Mucosa of gallbladder (tissue), 1 donor: ENCODE measurements at regions not wholly inside any gene's neighbourhood (a gene's known extent, or its start where the extent isn't known, plus 50 kb on each side); places are given as distances from the start of the nearest gene placed in this dataset.

Experiments
- DNase-seq: peaks from one replicate; pipeline ENCODE4 v3.0.0-alpha.2; 2020; ENCODE audit warnings: low spot score
- donor health status: DM: no; HTN: no; CAD: no.

DNA sequence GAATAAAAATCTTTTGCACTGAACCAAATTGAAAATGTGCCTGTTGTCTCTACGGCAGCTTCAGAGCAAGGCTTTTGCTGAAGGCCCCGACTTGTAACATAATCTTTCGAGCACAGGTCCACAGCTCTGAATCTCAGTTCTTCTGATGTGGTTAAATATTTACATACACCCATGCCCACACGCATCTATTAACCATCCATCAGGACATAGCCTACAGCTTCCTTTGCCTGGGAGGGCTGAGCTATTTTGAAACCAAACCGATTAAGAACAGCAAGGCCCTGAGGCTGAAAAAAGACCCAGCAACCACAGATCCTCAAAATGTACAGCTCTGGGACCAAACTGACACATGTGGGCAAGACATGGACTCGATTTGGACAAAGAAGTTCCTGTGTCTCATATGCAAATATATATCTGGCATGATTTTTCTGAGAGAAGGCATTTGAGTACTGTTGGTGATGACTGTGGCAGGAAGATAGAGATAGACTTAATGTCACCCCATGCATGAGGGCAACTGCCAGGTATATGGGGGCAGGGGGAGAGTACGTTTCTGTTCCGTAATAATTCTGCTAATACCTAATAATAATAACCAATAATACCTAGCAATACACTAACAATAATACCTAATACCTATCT is 322.7 kb upstream of the PLET1 start:
- no peak for DNase-seq

DNA sequence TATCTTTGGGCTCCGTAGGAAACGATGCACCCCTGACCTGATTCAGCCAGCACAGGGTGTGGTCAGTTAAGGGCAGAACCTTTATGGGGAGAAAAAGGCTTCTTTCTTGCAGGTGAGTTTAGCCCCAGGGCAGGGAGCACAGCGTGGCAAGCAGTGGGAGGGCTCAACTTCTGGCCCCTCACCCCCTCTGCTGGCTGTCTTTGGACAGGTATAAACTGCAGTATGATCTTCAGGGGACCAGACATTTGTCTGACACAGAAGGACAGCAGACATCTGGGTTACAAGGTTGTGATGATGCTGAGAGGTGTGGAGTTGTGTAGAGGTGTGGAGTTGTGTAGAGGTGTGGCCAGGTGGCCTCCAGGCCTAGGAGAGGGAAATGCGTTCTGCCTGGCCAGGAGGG is 324.0 kb upstream of the PLET1 start:
- DNase-seq: no peak

DNA sequence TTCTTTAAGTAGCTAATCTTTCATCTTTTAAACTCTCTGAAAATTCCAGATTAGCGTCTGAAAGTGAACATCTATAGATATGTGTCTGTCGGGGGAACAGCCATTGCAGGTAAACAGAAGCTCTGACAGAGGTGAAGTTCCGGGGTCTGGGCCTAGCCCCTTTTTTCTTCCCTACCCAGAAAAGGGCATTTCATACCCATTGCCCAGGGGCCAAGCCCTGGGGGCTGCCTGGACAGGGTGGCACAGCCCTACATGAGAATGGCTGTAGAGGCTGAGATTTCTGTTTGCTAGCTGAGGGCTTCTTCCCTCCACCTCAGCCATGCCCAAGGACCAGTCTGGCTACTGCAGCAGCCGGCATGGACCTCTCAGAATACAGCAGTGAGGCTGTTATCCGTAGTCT is 327.0 kb upstream of the PLET1 start:
- no peak for DNase-seq

DNA sequence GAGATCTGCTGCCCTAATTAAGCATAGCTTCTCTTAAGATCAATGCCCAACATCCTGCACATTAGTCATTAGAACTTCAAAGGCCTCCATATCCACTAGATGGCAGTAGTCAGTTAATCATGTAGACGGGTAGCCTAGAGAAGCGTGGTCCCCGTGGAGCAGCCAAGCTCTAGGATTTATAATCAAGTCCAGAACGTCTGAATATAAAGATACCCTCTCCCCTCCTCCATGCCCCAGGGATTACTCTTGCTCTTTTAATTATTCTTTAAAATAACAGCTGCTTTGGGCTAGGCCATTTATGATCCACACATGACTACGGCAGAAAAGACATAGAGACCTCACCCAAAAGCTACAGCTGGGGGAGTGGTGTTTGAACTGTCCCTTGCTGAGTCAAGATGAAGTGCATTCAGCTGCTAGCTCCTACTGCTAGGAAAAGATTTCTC is 327.6 kb upstream of the PLET1 start:
- DNase-seq: peak; percentile 58

DNA sequence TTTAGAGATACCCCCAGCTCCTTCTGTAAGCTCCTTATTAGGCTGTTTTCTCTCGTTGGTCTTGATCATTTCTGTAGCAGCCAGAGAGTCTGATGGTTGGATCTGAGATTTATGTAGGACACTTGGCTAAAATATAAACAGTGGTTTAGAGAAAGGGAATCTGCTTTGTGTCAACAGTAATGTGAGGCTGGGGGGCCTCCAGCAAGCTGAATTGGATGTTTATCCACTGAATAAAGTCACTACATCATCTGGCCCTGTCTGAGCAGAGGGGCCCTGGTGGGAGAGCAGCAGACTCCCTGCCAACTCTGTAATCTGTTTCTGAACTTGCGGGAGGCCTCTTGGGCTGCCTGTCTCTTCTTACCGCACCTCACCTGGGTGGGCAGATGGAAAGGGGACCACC is 328.5 kb upstream of the PLET1 start:
- DNase-seq: no peak

DNA sequence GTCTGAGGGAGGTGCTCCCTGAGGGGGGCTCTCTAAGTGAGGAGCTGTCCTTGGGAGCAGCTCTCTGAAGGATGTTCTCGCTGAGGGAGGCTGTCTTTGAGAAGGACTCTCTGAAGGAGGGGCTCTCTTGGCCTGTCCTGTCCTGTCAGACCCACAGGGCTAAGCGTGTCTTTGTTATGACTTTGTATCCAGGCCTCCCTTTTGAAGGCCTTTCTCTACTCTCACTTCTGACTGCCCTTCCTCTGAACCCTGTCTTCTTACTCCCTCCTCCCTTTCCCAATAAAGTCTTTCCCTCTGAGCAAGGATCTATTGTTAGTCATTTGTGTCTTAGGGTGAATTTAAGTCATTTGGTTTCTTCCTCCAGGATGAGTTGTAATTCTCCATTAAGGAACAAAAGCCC is 330.1 kb upstream of the PLET1 start:
- no peak for DNase-seq

DNA sequence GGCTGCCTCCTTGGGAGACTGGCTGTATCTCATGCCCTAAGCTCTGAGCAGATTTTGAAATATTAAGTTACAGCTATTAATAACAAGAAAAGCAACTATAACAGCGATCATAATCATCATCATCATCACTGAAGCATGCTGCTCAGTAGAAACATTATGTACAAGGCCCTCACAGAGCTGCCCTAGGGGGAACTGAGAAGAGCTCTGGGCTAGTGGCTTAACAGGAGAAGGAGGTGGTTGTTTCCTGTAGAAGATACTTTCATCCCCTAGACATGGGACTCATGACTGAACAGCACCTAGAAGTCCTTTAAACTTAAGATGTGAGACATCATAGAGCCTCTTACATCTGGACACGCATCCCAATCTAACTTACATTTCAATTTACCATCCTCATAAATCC is 332.8 kb upstream of the PLET1 start:
- DNase-seq: no peak

DNA sequence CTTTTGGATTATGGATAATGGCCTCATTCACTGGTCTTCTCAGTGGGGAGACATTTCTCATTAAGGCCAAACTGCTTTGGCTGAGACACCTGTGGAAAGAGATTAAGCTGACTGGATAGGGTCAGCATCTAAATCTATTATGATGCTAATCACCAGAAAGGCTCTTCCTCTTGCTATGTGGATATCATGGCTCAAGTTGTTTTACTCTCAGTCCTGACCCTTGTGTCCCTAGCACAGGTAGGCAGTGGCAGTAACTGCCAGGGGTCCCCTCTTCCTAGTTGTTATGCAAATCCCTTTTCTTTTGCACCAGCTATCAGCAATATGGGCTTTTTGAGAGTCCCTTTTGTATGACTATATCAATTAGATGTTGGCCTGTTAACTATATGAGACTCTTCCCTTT is 335.7 kb upstream of the PLET1 start:
- DNase-seq: no peak

DNA sequence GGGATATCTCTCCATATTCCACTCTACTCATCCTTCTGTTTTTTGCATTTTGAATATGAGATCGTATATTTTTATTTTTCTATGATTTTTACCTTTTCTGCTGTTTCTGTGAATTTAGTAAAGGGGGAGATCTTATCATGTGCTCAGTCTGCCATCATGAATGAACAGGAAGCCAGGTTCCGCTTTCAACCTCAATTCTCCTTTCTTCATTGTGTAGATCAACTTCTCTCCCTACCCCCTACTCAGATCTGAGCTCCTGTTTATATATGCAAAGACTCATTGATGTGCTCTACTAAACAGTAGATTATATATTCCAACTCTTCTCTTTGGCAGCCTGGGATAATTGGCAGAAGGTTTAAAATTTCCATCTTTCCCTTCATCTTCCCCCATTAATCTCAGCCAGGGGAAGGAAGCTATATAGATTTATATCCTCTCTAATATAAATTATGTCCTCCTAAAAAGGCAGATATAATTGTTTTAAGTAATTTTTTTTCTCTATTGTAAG is 336.7 kb upstream of the PLET1 start:
- no peak for DNase-seq

DNA sequence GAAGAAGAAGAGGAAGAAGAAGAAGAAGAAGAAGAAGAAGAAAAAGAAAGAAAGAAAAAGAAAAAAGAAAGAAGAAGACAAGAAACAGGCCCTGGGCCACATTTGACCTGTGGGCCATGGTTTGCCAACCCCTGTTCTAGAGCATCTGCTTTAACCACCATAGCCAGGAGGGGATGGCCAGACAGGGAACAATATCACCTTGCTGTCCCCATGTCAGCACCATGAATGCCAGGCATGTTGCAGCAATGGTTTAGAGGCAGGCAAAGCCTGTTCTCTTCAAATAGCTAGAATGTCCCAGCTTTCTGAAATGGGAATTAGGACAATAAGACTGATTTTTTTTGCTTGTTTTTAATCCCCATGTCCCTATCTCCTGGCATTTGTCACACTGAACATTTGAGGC is 338.6 kb upstream of the PLET1 start:
- no peak for DNase-seq

DNA sequence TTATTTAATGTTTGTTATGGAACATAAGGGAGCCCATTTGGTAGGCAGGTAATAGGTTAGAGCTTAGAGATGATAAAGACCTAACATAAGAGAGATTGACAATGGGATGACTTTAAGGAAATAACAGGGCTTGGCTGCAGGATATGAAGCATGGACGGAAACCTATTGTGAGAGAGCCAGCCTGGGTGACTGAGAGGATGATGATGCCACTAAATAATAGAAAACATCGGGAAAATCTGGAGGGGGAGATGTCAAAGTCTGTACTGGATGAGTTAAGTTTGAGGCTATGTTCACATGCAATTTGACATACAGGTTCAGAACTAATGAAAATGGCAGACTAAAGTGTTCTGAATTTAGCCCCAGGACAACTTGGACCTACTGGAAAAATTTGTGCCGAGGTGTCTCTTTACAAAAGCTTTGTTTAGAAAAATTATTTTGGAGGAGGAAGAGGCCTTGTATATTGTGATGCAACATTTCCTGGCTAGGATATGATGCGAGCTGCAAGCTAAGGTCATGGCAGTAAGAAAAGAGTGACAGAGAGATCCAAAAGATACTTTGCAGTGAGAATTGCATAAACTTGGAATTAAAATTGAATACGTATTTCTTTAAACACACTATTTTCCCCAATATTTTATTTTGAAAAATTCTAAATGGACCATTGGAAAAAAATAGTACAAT is 339.3 kb upstream of the PLET1 start:
- DNase-seq: no peak

DNA sequence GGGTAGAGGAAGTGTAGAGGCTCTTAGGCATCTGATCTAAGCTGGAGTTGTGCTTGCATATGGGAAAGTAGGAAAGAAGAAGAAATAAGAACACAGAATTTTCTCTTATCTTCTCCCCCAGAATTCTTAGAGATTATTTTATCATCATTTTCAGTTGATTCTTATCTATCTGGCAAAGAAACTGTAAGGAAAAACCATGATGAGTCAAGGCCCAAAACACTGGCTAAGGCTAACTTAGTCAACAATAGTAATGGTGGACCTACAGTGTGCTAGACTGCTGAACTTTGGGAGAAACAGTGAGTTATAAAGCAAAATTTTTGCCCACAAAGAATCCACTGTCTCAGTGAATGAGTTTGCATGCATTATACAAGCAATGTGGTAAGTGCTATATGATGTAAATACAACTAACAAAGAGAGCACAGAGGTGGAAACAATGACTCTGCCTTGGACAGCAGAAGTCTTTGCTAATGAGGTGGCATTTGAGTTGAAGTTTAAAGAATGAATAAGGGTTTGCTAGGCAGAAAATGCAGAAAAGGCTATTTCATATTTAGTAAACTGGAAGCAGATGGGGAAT is 344.5 kb upstream of the PLET1 start:
- DNase-seq: no peak

DNA sequence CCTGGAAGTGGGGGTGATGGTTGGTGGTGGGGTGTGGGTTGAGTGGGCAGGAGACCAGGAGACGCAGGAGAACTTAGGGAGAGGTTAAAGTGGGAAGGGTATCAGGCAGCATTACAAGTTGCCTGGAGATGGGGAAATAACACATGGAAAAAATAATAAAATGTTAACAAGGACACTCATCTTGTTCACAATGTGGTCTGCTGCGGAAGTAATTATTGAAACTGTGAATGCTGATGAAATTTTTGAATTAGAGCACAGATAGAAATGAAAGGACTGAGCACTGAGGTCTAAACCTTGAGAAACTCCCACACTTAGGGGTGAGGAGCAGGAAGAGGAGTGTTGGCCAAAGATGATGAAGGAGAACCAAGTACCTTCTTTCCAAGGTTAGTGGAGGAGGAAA is 346.0 kb upstream of the PLET1 start:
- no peak for DNase-seq

DNA sequence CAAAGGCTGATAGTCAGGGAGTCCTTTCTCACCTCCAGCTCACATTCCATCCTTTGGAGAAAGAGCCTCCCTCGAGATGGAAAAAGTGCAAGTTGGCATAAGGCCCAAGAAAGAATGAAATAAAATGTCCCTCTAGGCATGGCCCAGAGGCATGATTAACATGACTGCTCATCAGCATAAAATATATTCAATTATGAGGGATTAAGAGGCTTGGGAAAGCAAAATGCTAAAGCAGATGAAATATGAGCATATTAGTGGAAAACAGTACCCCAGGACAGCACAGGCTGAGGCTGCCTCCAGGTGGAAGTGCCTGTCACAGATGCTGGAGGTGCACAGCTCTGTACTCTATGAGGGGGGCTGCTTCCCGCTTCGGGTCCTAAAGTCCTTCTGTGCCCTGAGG is 347.8 kb upstream of the PLET1 start:
- no peak for DNase-seq

DNA sequence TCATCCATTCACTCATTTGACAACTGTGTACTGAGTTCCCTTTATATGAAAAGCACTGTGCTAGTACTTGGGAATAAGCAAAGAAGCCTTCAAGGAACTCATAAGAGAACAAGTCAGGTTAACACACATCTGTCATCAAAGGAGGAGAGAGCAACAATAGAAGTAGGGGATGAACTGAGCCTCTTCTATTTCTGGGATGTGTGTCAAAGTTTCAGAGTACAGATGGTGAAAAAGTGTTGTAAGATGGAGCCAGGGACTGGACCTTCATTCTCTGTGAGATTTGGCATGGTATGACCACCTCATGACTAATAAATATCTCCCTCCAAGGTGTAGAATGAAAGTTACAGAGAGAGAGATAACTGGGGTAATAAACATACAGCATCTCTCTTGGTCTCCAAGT is 349.8 kb upstream of the PLET1 start:
- no peak for DNase-seq

DNA sequence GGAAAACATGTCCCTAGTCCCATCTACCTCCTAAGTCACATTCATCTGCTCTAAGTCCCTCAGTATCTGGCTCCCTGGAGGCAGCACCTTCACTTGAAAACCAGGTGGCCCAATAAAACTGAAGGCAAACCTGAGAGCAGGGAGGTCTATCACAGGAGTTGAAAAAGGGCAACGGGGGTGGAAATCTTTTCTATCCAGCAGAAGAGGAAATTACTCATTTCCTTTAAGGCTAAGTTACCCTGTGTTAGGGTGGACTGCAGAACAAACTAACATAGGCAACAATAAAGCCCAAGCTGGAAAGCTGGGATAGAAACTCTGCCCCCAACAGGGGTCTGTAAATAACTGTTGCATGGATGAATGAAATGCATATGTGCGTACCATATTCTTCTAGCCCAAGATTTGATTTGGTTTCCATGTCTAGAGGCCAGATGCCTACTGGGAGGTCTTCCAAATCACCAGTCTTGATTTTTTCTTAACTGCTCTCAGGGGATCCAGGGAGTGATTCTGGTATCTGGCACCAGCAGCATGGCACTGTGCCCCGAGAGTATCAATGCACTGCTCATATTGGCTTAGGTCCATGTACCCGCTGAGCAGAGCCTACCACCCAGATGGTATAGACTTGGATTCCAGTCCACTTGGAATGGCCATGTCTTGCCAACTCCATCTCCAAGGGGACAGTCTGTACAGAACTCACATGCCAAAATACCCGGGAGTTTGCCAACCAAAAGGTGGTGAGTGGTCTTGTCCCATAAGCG is 350.0 kb upstream of the NCAM1 start:
- no peak for DNase-seq

DNA sequence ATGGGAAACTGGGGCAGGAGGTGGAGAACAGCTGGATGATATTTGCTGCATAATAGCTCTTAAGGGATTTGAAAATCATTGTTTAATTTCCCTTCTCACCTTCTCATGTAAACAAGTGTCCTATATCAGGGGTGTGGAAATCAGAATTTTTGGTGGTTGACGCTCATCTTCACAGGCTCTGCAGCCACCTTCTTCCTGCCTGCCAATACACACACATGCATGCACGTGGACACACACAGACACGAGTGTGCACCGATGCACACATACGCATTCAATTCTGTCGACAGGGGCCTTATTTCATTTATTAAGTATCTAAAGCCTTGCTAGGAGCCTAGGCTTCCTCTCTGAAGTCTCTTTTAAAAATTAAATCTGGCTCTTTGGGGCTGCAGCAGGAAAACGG is 349.4 kb upstream of the NCAM1 start:
- DNase-seq: no peak

DNA sequence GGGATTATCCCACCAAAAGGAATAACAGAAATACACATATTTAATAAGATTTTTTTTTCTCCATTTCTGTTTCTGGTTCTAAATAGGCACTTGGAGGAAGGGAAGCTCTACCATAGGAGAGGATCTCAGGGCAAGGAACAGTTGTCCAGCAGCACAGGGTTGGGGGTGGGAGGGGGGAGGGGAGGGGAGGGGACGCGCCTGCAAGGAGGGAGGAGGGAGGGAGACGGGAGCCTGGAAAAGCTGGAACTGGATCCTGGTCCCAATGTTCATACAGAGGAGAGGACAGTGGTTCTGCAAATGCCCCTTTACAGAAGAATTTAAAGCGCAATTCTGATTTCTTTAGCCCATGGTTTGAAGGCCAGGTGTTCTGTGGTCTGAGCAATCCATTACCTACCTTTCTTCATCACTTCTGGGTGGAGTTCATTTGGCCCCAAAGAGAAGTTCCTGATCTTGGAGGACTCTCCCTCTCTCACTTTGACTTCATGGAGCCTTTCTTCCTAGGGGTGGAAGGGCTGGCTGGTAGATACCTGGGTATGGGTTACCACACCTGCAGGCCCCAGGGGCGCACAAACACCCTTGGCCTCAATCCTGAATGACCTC is 348.9 kb upstream of the NCAM1 start:
- no peak for DNase-seq

DNA sequence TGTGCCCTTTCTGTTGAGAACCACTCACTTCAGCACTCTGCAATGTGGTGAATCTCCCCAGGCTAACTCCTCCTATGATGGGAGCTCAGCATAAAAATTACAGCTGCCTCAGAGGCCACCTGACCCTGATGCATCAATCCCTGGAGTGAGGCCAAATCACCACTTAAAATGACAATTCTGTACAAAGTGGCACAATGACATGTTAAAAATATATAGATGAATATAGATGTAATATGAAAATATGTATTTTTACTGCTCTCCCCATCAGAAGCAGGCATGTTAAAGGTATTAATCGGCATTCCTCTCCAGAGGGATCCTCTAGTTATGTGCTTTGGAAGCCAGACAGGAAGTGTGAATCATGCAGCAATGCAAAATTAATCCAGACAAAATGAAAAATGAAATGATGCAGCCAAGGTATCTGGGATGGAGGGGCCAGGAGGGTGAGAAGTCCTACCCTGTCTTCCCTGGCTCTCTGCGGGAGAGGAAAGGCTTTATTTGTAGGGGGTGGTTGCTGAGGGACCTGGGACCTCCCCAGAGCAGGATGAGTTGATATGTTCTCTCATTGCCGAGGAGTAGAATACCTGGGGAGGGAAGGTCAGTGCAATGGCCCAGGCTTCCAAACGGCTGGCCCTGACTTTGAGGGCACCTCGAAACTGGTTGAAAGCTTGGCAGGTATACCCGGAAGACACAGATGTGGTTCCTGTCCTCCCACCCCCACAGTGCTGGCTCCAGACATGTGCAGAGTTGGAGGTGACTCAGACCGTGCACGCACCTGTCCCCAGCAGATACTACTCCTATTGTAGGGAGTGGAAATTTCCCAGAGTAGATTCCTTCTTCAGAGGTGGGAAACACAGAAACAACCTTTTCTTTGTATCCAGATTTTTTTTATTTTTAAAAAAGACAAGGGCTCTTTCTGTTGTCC is 347.9 kb upstream of the NCAM1 start:
- DNase-seq: peak; percentile 45

DNA sequence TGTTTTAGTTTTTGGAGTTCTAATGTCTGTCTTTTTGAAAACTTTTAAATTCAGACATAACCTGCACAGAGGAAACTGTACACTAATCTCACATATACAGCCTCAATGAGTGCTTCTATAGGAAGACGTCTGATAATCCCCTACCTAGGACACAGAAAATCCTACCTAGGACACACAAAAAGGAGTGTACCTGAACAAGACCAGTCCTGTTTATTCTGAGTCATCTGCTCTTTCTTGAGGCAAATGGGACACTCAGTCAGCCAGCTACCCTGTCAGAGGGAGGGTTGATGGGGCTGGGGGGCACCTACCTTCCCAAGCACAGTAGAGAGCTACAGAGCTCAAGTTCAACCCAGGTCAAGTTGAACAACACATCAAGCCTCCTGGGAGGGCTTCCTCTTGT is 346.6 kb upstream of the NCAM1 start:
- DNase-seq: no peak

DNA sequence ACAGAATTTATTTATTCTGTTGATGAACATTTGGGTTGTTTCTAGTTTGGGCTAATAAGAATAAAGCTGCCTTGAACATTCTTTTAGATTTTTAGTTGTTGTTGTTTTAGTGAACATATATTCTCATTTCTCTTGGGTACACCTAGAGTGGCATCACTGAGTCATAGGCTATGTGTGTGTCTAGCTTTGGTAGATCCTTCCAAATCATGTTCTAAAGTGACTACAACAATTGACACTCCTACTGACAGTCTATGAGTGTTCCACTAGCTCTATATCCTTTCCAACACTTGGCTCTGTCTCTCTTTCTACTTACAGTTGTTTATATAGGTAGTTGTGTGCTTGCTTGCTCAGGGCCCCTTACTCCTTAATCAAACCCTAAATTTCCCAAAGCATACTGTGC is 346.0 kb upstream of the NCAM1 start:
- no peak for DNase-seq
